PC-3 (cell line): ENCODE measurements at regions not wholly inside any gene's neighbourhood (a gene's known extent, or its start where the extent isn't known, plus 50 kb on each side); places are given as distances from the start of the nearest gene placed in this dataset.

Source experiments
- ATAC-seq: fragments of 200-7000 bp; cut with Tn5 transposase; 2 replicates; pipeline ENCODE4 v1.9.1; 2020; ENCODE audit warnings: mild to moderate bottlenecking, moderate library complexity
- BruUV-seq: library from RNA; stranded (reverse); fragments of 400-500 nt; replicated peaks from 2 replicates; lab custom pipeline; 2021; lab: Mats Ljungman, UMichigan
- CTCF ChIA-PET: fragments of 300-600 bp; sonication (Branson Sonifier 250); formaldehyde crosslinking; loops from one replicate; lab custom pipeline; 2022; ENCODE audit warnings: antibody characterized with exemption; lab: Charles Lee
- POLR2A ChIA-PET: fragments of 300-600 bp; sonication (Branson Sonifier 250); formaldehyde crosslinking; loops from one replicate; lab custom pipeline; 2022; ENCODE audit warnings: antibody characterized with exemption; ENCODE audit not compliant: unreplicated experiment; lab: Charles Lee
- DNase-seq: peaks from one replicate; pipeline ENCODE4 v3.0.0-alpha.2; 2015
- H2AFZ ChIP-seq: fragments of 300-600 bp; sonication (generic); 2 replicates; pipeline ENCODE4 v1.6.0; 2016; ENCODE audit warnings: antibody characterized with exemption, low read length
- H3F3A ChIP-seq: fragments of 300-600 bp; sonication (generic); one replicate; pipeline ENCODE4 v1.6.0; 2017; ENCODE audit warnings: antibody characterized with exemption, low read length, control low read depth, mild to moderate bottlenecking; ENCODE audit not compliant: unreplicated experiment
- H3K27ac ChIP-seq: fragments of 300-600 bp; sonication (generic); 2 replicates; pipeline ENCODE4 v1.5.1; 2016; ENCODE audit warnings: mild to moderate bottlenecking, low read length
- H3K27me3 ChIP-seq: fragments of 300-600 bp; sonication (generic); 2 replicates; pipeline ENCODE4 v1.6.1; 2016; ENCODE audit warnings: low read length, mixed read lengths
- H3K36me3 ChIP-seq: fragments of 300-600 bp; sonication (generic); 2 replicates; pipeline ENCODE4 v1.6.1; 2016; ENCODE audit warnings: low read depth, mixed run types, low read length, mixed read lengths
- H3K4me1 ChIP-seq: fragments of 300-600 bp; sonication (generic); 2 replicates; pipeline ENCODE4 v1.5.1; 2016; ENCODE audit warnings: low read length; ENCODE audit not compliant: insufficient read depth
- H3K4me2 ChIP-seq: fragments of 300-600 bp; sonication (generic); 2 replicates; pipeline ENCODE4 v1.6.0; 2016; ENCODE audit warnings: low read length
- H3K4me3 ChIP-seq: fragments of 300-600 bp; sonication (generic); 2 replicates; pipeline ENCODE4 v1.5.1; 2016; ENCODE audit warnings: mild to moderate bottlenecking, low read length, mixed read lengths
- H3K79me2 ChIP-seq: fragments of 300-600 bp; sonication (generic); 2 replicates; pipeline ENCODE4 v1.6.1; 2017; ENCODE audit warnings: low read length, mixed read lengths
- H3K9ac ChIP-seq: fragments of 300-600 bp; sonication (generic); 2 replicates; pipeline ENCODE4 v1.6.0; 2016; ENCODE audit warnings: mild to moderate bottlenecking, low read length
- H3K9me2 ChIP-seq: fragments of 300-600 bp; sonication (generic); replicated peaks from 2 replicates; pipeline ENCODE4 v1.6.1; 2016; ENCODE audit warnings: mixed run types, low read length, mixed read lengths
- H3K9me3 ChIP-seq: fragments of 300-600 bp; sonication (generic); 2 replicates; pipeline ENCODE4 v1.6.1; 2016; ENCODE audit warnings: low read length, mixed read lengths
- H4K20me1 ChIP-seq: fragments of 300-600 bp; sonication (generic); 2 replicates; pipeline ENCODE4 v1.6.1; 2016; ENCODE audit warnings: low read length, mixed read lengths
- CTCF ChIP-seq: fragments of 300-600 bp; sonication (generic); conservative IDR thresholded peaks from 2 replicates; pipeline ENCODE4 v1.5.1; 2017; ENCODE audit warnings: antibody characterized with exemption, low read depth, mild to moderate bottlenecking, low read length
- EZH2 ChIP-seq: fragments of 300-600 bp; sonication (generic); IDR thresholded peaks from one replicate; pipeline ENCODE4 v1.6.1; 2017; ENCODE audit warnings: antibody characterized with exemption, mild to moderate bottlenecking, low read length; ENCODE audit not compliant: unreplicated experiment
- EZH2phosphoT487 ChIP-seq: fragments of 300-600 bp; sonication (generic); IDR thresholded peaks from 2 replicates; pipeline ENCODE4 v1.6.1; 2018; ENCODE audit warnings: mild to moderate bottlenecking, antibody characterized with exemption, low read length, borderline replicate concordance
- intact Hi-C: fragments of 100-400 bp; cut with micrococcal nuclease; formaldehyde crosslinking; loops from 2 replicates; pipeline ENCODE4 v1.9.0; 2023

- H3K9ac ChIP-seq, result no peak overlapping the region
- H3K79me2 ChIP-seq, result no peaks in the 10 kb centered on the region
- H2AFZ ChIP-seq, result no peak overlapping the region
- no peak overlapping the region for H3K4me2 ChIP-seq
- H3F3A ChIP-seq, result no peaks in the 10 kb centered on the region
- no peaks in the 10 kb centered on the region for H3K36me3 ChIP-seq
- POLR2A ChIA-PET, result no interaction called here
- H3K27ac ChIP-seq, result no peak overlapping the region
- intact Hi-C loops, result no loop called here
- TF ChIP-seq CTCF (no peak), EZH2phosphoT487 (no peak), EZH2 (no peak)
- H3K4me1 ChIP-seq, result peaks cover 14% of the 10 kb centered on the region
- no peaks in the 10 kb centered on the region for H3K9me3 ChIP-seq
- CTCF ChIA-PET, result no interaction called here
- no peaks in the 10 kb centered on the region for H4K20me1 ChIP-seq
- H3K9me2 ChIP-seq, result no peaks in the 10 kb centered on the region
- H3K27me3 ChIP-seq, result no peaks in the 10 kb centered on the region
- DNase-seq (no peak), ATAC-seq (no peak)
- no TSS peak for BruUV-seq
- H3K4me3 ChIP-seq, result no peak overlapping the region
These were observed 50.0 kb upstream of the TFRC start for GRCh38 chr3:196131921-196132320.
